Uterus (tissue), 3 donors: ENCODE measurements at regions not wholly inside any gene's neighbourhood (a gene's known extent, or its start where the extent isn't known, plus 50 kb on each side); places are given as distances from the start of the nearest gene placed in this dataset.
A peak's percentile ranks its signal among the peaks of the same experiment; 100 is the strongest.

Experiments
- DNase-seq, 2 donors: peaks; one replicate each; pipeline ENCODE4 v3.0.0-alpha.2; 2019 to 2020
- H3K27ac ChIP-seq, 2 donors: fragments of 200-600 bp; sonication (generic); 1 replicate in 1 of 2; 2 replicates in 1 of 2; pipeline ENCODE4 v1.5.1; 2016 to 2018
- H3K27me3 ChIP-seq, 2 donors: fragments of 200-600 bp; sonication (generic); one replicate each; pipeline ENCODE4 v1.5.1; 2018 to 2019; ENCODE audit warnings: control low read depth in 1 of 2
- H3K36me3 ChIP-seq, 2 donors: fragments of 200-600 bp; sonication (generic); one replicate each; pipeline ENCODE4 v1.5.1; 2019; ENCODE audit warnings: control low read depth in 1 of 2
- H3K4me1 ChIP-seq, 2 donors: fragments of 200-600 bp; sonication (generic); one replicate each; pipeline ENCODE4 v1.5.1; 2018 to 2019; ENCODE audit warnings: control low read depth in 1 of 2
- H3K4me3 ChIP-seq, 2 donors: fragments of 200-600 bp; sonication (generic); 1 replicate in 1 of 2; 2 replicates in 1 of 2; pipeline ENCODE4 v1.5.1; 2018 to 2019; ENCODE audit warnings: mild to moderate bottlenecking in 1 of 2
- H3K9me3 ChIP-seq, 2 donors: fragments of 200-600 bp; sonication (generic); one replicate each; pipeline ENCODE4 v1.5.1; 2019; ENCODE audit warnings: control low read depth in 1 of 2
- CTCF ChIP-seq, 4 experiments: fragments of 200-600 bp in 2 of 4; fragments of 450-650 bp in 2 of 4; sonication (generic) in 2 of 4; IDR thresholded peaks; one replicate each; pipeline ENCODE4 v1.5.1; 2016 to 2019; ENCODE audit warnings: antibody characterized with exemption in 4 of 4, mild to moderate bottlenecking in 2 of 4, moderate library complexity in 1 of 4
- POLR2A ChIP-seq, 2 donors: fragments of 450-650 bp; IDR thresholded peaks; one replicate each; pipeline ENCODE4 v1.6.1; 2016; ENCODE audit warnings: antibody characterized with exemption in 2 of 2, mild to moderate bottlenecking in 1 of 2, moderate library complexity in 1 of 2
- intact Hi-C: fragments of 100-400 bp; cut with DNase I; formaldehyde crosslinking; loops from one replicate; pipeline ENCODE4 v1.15.1; 2023; ENCODE audit warnings: low total_unique reads
- donor health status: DM: yes; HTN: yes; CAD: no.

- H3K9me3 ChIP-seq = no peaks in the 10 kb centered on the region
- intact Hi-C loops = no loop called here
- TF ChIP-seq CTCF (IDR thresholded peaks at IDR 0.05) = no peak
- H3K4me3 ChIP-seq = no peak overlapping the region
- peak in 1 of 2 donors; percentile 46 for DNase-seq
- H3K4me1 ChIP-seq = no peaks in the 10 kb centered on the region
- H3K27me3 ChIP-seq = no peaks in the 10 kb centered on the region
- no peaks in the 10 kb centered on the region for H3K36me3 ChIP-seq
- peak overlapping the region; percentile 41 to 61 for H3K27ac ChIP-seq
These were observed 156.2 kb downstream of the ZBTB18 start for GRCh38 chr1:244207042-244207934.

GRCh38 chr1:244207935-244208244 is 156.8 kb downstream of the ZBTB18 start:
- TF ChIP-seq CTCF (IDR thresholded peaks at IDR 0.05) = no peak
- no peak for TF ChIP-seq POLR2A (IDR thresholded peaks at IDR 0.05)
- peak overlapping the region; percentile 41 to 61 for H3K27ac ChIP-seq
- DNase-seq = peak in 1 of 2 donors; percentile 43
- no peaks in the 10 kb centered on the region for H3K36me3 ChIP-seq
- intact Hi-C loops = no loop called here
- H3K4me3 ChIP-seq = no peak overlapping the region
- no peaks in the 10 kb centered on the region for H3K27me3 ChIP-seq
- no peaks in the 10 kb centered on the region for H3K4me1 ChIP-seq
- no peaks in the 10 kb centered on the region for H3K9me3 ChIP-seq

GRCh38 chr1:244209955-244210354 is 158.9 kb downstream of the ZBTB18 start:
- H3K27me3 ChIP-seq = no peaks in the 10 kb centered on the region
- peaks cover 0 to 6% of the 10 kb centered on the region in 2 donors for H3K4me1 ChIP-seq
- no peaks in the 10 kb centered on the region for H3K36me3 ChIP-seq
- DNase-seq = no peak
- H3K9me3 ChIP-seq = no peaks in the 10 kb centered on the region
- no peak overlapping the region for H3K4me3 ChIP-seq
- no peak for TF ChIP-seq CTCF (IDR thresholded peaks at IDR 0.05)
- no peak for TF ChIP-seq POLR2A (IDR thresholded peaks at IDR 0.05)
- H3K27ac ChIP-seq = no peak overlapping the region
- intact Hi-C loops = no loop called here

DNA sequence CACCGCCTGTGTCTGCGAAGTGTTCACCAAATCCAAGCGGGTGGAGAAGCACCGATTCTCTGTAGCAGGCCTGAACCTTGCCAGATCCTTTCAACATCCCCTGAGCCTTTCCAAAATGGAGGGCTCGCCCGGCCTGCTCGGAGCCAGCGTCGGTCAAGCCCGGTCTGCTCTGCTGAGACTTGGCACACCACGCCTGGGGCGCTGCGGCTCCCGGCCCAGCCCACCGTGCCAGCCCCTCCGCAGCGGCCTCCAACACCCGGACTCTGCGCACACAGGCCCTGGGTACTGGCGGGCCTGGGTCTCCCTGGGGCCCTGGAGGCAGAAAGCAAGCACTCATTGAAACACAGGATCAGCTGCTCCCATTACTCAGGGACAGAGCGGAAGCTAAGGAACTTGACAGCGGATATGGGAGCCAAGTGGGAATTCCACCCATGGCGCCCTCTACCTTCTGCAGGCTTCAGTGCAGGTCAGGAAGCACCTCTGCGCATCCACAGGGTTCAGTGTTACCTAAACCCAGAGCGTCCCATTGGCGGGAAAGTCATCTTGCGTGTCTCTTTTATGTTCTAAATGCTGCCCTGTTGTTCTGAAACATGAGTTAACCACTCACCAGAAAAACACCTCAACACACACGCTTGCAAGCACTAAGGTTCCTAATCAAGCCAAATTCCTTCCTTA is 159.9 kb downstream of the ZBTB18 start:
- TF ChIP-seq POLR2A (IDR thresholded peaks at IDR 0.05) = no peak
- TF ChIP-seq CTCF (IDR thresholded peaks at IDR 0.05) = no peak
- DNase-seq = no peak
- H3K9me3 ChIP-seq = no peaks in the 10 kb centered on the region
- H3K27ac ChIP-seq = peak overlapping the region in 1 of 2 donors; percentile 48
- intact Hi-C loops = no loop called here
- H3K4me1 ChIP-seq = peaks cover 0 to 6% of the 10 kb centered on the region in 2 donors
- H3K4me3 ChIP-seq = no peak overlapping the region
- no peaks in the 10 kb centered on the region for H3K27me3 ChIP-seq
- no peaks in the 10 kb centered on the region for H3K36me3 ChIP-seq

- no peak overlapping the region for H3K4me3 ChIP-seq
- TF ChIP-seq POLR2A (IDR thresholded peaks at IDR 0.05) = no peak
- no peak for TF ChIP-seq CTCF (IDR thresholded peaks at IDR 0.05)
- peaks cover 0 to 6% of the 10 kb centered on the region in 2 donors for H3K4me1 ChIP-seq
- H3K9me3 ChIP-seq = no peaks in the 10 kb centered on the region
- intact Hi-C loops = no loop called here
- H3K27me3 ChIP-seq = no peaks in the 10 kb centered on the region
- H3K27ac ChIP-seq = peak overlapping the region in 1 of 2 donors; percentile 48
- H3K36me3 ChIP-seq = no peaks in the 10 kb centered on the region
- peak; percentile 29 to 64 for DNase-seq
These were observed 160.5 kb downstream of the ZBTB18 start for GRCh38 chr1:244211559-244211944.
